HG03159 (cell line): ENCODE measurements at regions not wholly inside any gene's neighbourhood (a gene's known extent, or its start where the extent isn't known, plus 50 kb on each side); places are given as distances from the start of the nearest gene placed in this dataset.

Source experiments
- ATAC-seq: cut with Tn5 transposase; IDR thresholded peaks from one replicate; pipeline ENCODE4 v1.9.1; 2021; ENCODE audit warnings: mild to moderate bottlenecking, moderate library complexity; ENCODE audit not compliant: unreplicated experiment

GRCh38 chr2:228722311-228722710, 540.8 kb upstream of the SPHKAP start:
- ATAC-seq = no peak

- ATAC-seq = no peak
Observed at GRCh38 chr2:228720895-228721294, 539.4 kb upstream of the SPHKAP start.

- no peak for ATAC-seq
Observed at GRCh38 chr2:228709788-228710371, 528.4 kb upstream of the SPHKAP start.

GRCh38 chr2:228707846-228708245, 526.4 kb upstream of the SPHKAP start:
- no peak for ATAC-seq

GRCh38 chr2:228705318-228705717, 523.8 kb upstream of the SPHKAP start:
- no peak for ATAC-seq

GRCh38 chr2:228703152-228703551, 521.7 kb upstream of the SPHKAP start:
- ATAC-seq = no peak

GRCh38 chr2:228701506-228701905, 520.0 kb upstream of the SPHKAP start:
- no peak for ATAC-seq

GRCh38 chr2:228700638-228701037, 519.2 kb upstream of the SPHKAP start:
- no peak for ATAC-seq

- ATAC-seq = no peak
Observed at GRCh38 chr2:228699888-228700287, 518.4 kb upstream of the SPHKAP start.

GRCh38 chr2:228699400-228699799, 517.9 kb upstream of the SPHKAP start:
- no peak for ATAC-seq

- ATAC-seq = no peak
Observed at GRCh38 chr2:228698963-228699362, 517.5 kb upstream of the SPHKAP start.

- ATAC-seq = no peak
Observed at GRCh38 chr2:228697456-228697855, 516.0 kb upstream of the SPHKAP start.

- ATAC-seq = no peak
Observed at GRCh38 chr2:228690681-228691080, 509.2 kb upstream of the SPHKAP start.

GRCh38 chr2:228689053-228689452, 507.6 kb upstream of the SPHKAP start:
- no peak for ATAC-seq

- ATAC-seq = no peak
Observed at GRCh38 chr2:228688007-228688645, 506.6 kb upstream of the SPHKAP start.

- no peak for ATAC-seq
Observed at GRCh38 chr2:228681979-228682378, 500.5 kb upstream of the SPHKAP start.

GRCh38 chr2:228681426-228681825, 499.9 kb upstream of the SPHKAP start:
- no peak for ATAC-seq

- no peak for ATAC-seq
Observed at GRCh38 chr2:228678110-228678509, 496.6 kb upstream of the SPHKAP start.

GRCh38 chr2:228675646-228676045, 494.2 kb upstream of the SPHKAP start:
- ATAC-seq = no peak

GRCh38 chr2:228675091-228675490, 493.6 kb upstream of the SPHKAP start:
- no peak for ATAC-seq

- ATAC-seq = no peak
Observed at GRCh38 chr2:228673876-228674554, 492.5 kb upstream of the SPHKAP start.

GRCh38 chr2:228669690-228670089, 488.2 kb upstream of the SPHKAP start:
- ATAC-seq = no peak
